ENCODE measurements at regions not wholly inside any gene's neighbourhood (a gene's known extent, or its start where the extent isn't known, plus 50 kb on each side); places are given as distances from the start of the nearest gene placed in this dataset.

DNA sequence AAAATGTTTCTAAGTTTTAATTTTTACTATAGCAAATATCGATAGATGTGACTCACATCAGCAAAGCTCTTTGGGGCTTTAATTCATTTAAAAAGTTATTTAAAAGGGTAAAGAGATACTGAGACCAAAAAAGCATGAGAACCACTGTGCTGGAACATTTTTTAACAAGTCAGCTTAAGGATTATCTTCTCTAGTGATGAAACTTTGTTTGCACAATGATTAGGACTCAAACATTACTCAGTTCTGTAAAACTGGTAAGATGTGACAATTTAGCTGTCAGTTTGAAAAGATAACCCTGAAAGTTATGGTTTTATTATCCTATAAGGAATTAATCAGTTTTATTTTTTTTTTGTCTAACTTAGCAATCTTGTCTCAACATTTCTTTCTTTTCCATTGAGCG is 301.4 kb downstream of the TSN start:
- Histone ChIP-seq H3K27me3 (ENCODE audit: insufficient read depth, low read length) (no peaks in the 10 kb centered on the region), H3K9ac (ENCODE audit: low read length) (no peak overlapping the region), H3K9me3 (ENCODE audit: insufficient read depth, low read depth, low read length) (no peaks in the 10 kb centered on the region), H3K27ac (ENCODE audit: low read depth, low read length) (no peak overlapping the region), H3K36me3 (ENCODE audit: insufficient read depth, low read length) (no peaks in the 10 kb centered on the region), H2AFZ (ENCODE audit: low read depth, low read length) (no peak overlapping the region), H3K4me2 (ENCODE audit: low read length) (no peak overlapping the region), H4K20me1 (ENCODE audit: insufficient read depth, low read length) (no peaks in the 10 kb centered on the region), H3K79me2 (ENCODE audit: insufficient read depth, low read length) (no peaks in the 10 kb centered on the region), H3K4me1 (ENCODE audit: insufficient read depth, low read length) (no peaks in the 10 kb centered on the region), H3K4me3 (ENCODE audit: insufficient read depth, low read depth, low read length) (no peak overlapping the region)
- Mint-ChIP-seq H3K27ac (ENCODE audit: unreplicated experiment) (no peak overlapping the region), H3K4me1 (ENCODE audit: low read depth, unreplicated experiment) (peaks cover 4% of the 10 kb centered on the region), H3K4me3 (ENCODE audit: unreplicated experiment) (no peak overlapping the region), H3K36me3 (ENCODE audit: low read depth, unreplicated experiment) (no peaks in the 10 kb centered on the region), H3K9me3 (ENCODE audit: unreplicated experiment) (peaks cover 7% of the 10 kb centered on the region), H3K27me3 (ENCODE audit: low read depth, unreplicated experiment) (no peaks in the 10 kb centered on the region)
- FAIRE-seq (no peak), DNase-seq (ENCODE audit: low read depth) (peak; percentile 36)
- no peak for TF ChIP-seq EZH2 (IDR thresholded peaks at IDR 0.05; ENCODE audit: insufficient read depth, low read length)
- TF ChIP-seq, protein P1, sequence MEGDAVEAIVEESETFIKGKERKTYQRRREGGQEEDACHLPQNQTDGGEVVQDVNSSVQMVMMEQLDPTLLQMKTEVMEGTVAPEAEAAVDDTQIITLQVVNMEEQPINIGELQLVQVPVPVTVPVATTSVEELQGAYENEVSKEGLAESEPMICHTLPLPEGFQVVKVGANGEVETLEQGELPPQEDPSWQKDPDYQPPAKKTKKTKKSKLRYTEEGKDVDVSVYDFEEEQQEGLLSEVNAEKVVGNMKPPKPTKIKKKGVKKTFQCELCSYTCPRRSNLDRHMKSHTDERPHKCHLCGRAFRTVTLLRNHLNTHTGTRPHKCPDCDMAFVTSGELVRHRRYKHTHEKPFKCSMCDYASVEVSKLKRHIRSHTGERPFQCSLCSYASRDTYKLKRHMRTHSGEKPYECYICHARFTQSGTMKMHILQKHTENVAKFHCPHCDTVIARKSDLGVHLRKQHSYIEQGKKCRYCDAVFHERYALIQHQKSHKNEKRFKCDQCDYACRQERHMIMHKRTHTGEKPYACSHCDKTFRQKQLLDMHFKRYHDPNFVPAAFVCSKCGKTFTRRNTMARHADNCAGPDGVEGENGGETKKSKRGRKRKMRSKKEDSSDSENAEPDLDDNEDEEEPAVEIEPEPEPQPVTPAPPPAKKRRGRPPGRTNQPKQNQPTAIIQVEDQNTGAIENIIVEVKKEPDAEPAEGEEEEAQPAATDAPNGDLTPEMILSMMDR (IDR thresholded peaks at IDR 0.05; ENCODE audit: insufficient read depth, low read depth, low read length): no peak

DNA sequence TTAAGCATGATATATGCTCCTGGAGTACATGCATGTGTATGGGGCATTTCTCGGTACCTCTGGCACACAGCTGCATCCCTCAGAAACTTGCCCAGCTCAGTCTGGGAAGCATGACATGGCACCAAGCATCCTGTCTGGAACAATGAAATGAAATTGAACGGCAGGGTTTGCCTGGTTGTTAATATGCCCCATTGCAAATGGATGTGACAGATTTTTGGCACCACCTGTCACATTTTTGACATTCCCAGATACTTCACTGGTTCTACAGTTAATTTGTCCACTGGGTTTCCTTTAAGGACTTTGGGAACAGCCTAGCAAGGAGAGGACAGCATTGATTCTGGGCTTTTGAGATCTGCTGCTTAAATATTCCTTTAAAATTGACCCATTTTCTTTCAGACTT is 305.8 kb downstream of the TSN start:
- Mint-ChIP-seq H3K4me1 (ENCODE audit: low read depth, unreplicated experiment) (peaks cover 9% of the 10 kb centered on the region), H3K9me3 (ENCODE audit: unreplicated experiment) (no peaks in the 10 kb centered on the region), H3K27ac (ENCODE audit: unreplicated experiment) (no peak overlapping the region), H3K36me3 (ENCODE audit: low read depth, unreplicated experiment) (no peaks in the 10 kb centered on the region), H3K4me3 (ENCODE audit: unreplicated experiment) (no peak overlapping the region), H3K27me3 (ENCODE audit: low read depth, unreplicated experiment) (no peaks in the 10 kb centered on the region)
- H3K79me2 ChIP-seq (ENCODE audit: insufficient read depth, low read length): no peaks in the 10 kb centered on the region
- H3K27ac ChIP-seq (ENCODE audit: low read depth, low read length): no peak overlapping the region
- no peak overlapping the region for H3K4me3 ChIP-seq (ENCODE audit: insufficient read depth, low read depth, low read length)
- H3K9ac ChIP-seq (ENCODE audit: low read length): no peak overlapping the region
- H3K4me1 ChIP-seq (ENCODE audit: insufficient read depth, low read length): no peaks in the 10 kb centered on the region
- FAIRE-seq (no peak), DNase-seq (ENCODE audit: low read depth) (no peak)
- no peaks in the 10 kb centered on the region for H3K27me3 ChIP-seq (ENCODE audit: insufficient read depth, low read length)
- no peak overlapping the region for H2AFZ ChIP-seq (ENCODE audit: low read depth, low read length)
- H3K36me3 ChIP-seq (ENCODE audit: insufficient read depth, low read length): no peaks in the 10 kb centered on the region
- no peaks in the 10 kb centered on the region for H3K9me3 ChIP-seq (ENCODE audit: insufficient read depth, low read depth, low read length)
- H3K4me2 ChIP-seq (ENCODE audit: low read length): no peak overlapping the region
- TF ChIP-seq, protein P1 (IDR thresholded peaks at IDR 0.05; ENCODE audit: insufficient read depth, low read depth, low read length): no peak
- no peak for TF ChIP-seq EZH2 (IDR thresholded peaks at IDR 0.05; ENCODE audit: insufficient read depth, low read length)
- H4K20me1 ChIP-seq (ENCODE audit: insufficient read depth, low read length): no peaks in the 10 kb centered on the region

DNA sequence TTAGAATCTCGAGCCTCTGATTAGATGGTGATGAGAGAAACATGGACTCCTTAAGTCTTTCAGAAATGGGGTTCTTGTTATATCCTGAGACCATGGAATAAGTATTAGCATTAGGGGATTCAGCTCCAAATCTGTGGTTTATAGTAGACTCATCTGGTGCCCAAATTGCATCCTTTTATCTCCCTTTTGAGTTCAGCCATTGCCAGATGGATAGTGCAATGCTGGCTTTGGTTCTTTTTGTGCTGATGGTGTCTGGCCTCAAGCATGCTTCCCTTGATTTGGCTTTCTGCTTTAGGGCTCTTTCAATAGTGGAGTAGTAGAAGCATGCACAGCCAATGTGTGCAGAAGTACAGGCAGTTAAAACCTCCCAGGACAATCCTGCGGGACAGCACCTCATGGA is 306.4 kb downstream of the TSN start:
- Histone ChIP-seq H3K9me3 (ENCODE audit: insufficient read depth, low read depth, low read length) (no peaks in the 10 kb centered on the region), H3K27ac (ENCODE audit: low read depth, low read length) (no peak overlapping the region), H3K36me3 (ENCODE audit: insufficient read depth, low read length) (no peaks in the 10 kb centered on the region), H4K20me1 (ENCODE audit: insufficient read depth, low read length) (no peaks in the 10 kb centered on the region), H3K9ac (ENCODE audit: low read length) (no peak overlapping the region), H3K27me3 (ENCODE audit: insufficient read depth, low read length) (no peaks in the 10 kb centered on the region), H3K4me3 (ENCODE audit: insufficient read depth, low read depth, low read length) (no peak overlapping the region), H3K4me2 (ENCODE audit: low read length) (no peak overlapping the region), H2AFZ (ENCODE audit: low read depth, low read length) (no peak overlapping the region), H3K79me2 (ENCODE audit: insufficient read depth, low read length) (no peaks in the 10 kb centered on the region), H3K4me1 (ENCODE audit: insufficient read depth, low read length) (no peaks in the 10 kb centered on the region)
- H3K4me3 Mint-ChIP-seq (ENCODE audit: unreplicated experiment): no peak overlapping the region
- no peak for TF ChIP-seq EZH2 (IDR thresholded peaks at IDR 0.05; ENCODE audit: insufficient read depth, low read length)
- H3K4me1 Mint-ChIP-seq (ENCODE audit: low read depth, unreplicated experiment): peaks cover 9% of the 10 kb centered on the region
- DNase-seq (ENCODE audit: low read depth) (no peak), FAIRE-seq (no peak)
- H3K36me3 Mint-ChIP-seq (ENCODE audit: low read depth, unreplicated experiment): no peaks in the 10 kb centered on the region
- H3K27ac Mint-ChIP-seq (ENCODE audit: unreplicated experiment): no peak overlapping the region
- no peaks in the 10 kb centered on the region for H3K9me3 Mint-ChIP-seq (ENCODE audit: unreplicated experiment)
- no peaks in the 10 kb centered on the region for H3K27me3 Mint-ChIP-seq (ENCODE audit: low read depth, unreplicated experiment)
